Stimulated activated memory B cell treated with anti-CD40 and anti-IgM and Interleukin-4, amounts not matched to agents 10 μg/mL and 1 μg/mL and 100 μg/mL, for 72 hours (primary cell): ENCODE measurements at regions not wholly inside any gene's neighbourhood (a gene's known extent, or its start where the extent isn't known, plus 50 kb on each side); places are given as distances from the start of the nearest gene placed in this dataset.
A peak's percentile ranks its signal among the peaks of the same experiment; 100 is the strongest.
"Not testable (repeated sequence)": the region's sequence is repeated elsewhere in the genome, so short reads cannot be mapped to it uniquely, and the experiment has no call there.

Experiments used
- ATAC-seq: fragments of 150-1000 bp; cut with Tn5 transposase; 2 replicates; pipeline ENCODE4 v1.10.0; 2021
- H3K27ac Mint-ChIP-seq: one replicate; pipeline ENCODE4 v1.8.0; 2022; ENCODE audit warnings: mild to moderate bottlenecking, mixed read lengths
- H3K27me3 Mint-ChIP-seq: one replicate; pipeline ENCODE4 v1.8.0; 2022; ENCODE audit warnings: mixed read lengths
- H3K36me3 Mint-ChIP-seq: one replicate; pipeline ENCODE4 v1.8.0; 2022; ENCODE audit warnings: mixed read lengths
- H3K4me1 Mint-ChIP-seq: one replicate; pipeline ENCODE4 v1.8.0; 2022; ENCODE audit warnings: mixed read lengths
- H3K4me3 Mint-ChIP-seq: one replicate; pipeline ENCODE4 v1.8.0; 2022; ENCODE audit warnings: mild to moderate bottlenecking, moderate library complexity, mixed read lengths
- H3K9me3 Mint-ChIP-seq: one replicate; pipeline ENCODE4 v1.8.0; 2022; ENCODE audit warnings: mixed read lengths

DNA sequence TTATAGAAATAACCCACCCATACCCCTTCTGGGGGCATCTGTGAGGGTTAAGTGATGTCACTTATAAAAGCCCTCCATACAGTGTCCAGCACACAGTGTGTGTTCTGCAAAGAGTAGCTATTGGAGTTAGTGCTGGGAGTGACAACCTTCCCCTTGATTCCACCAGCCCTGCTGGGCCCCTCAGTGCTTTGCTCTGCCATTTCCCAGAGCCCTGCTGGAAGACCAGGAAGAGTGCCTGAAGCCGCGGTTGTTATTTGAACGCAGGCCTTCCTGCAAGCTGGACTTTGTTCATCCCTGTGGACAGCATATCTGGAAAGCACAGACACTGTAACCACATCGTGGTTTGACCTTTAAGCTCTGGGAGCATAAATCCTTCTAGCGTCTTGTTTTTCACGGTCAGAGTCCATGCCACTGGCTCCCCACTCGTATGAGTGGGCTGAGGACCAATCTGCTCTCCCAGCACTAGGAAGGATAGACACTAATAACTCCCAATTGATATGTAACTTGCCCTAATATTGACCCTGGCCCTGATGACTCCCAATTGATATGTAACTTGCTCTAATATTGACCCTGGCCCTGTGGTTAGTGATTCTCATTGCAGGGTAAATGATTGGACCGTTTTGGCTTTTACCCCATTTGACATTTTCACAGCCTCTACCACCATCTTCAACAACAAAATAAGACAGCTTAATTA lies 297.1 kb upstream of the MAF start:
- no peak for ATAC-seq
- no peaks in the 10 kb centered on the region for H3K27me3 Mint-ChIP-seq

DNA sequence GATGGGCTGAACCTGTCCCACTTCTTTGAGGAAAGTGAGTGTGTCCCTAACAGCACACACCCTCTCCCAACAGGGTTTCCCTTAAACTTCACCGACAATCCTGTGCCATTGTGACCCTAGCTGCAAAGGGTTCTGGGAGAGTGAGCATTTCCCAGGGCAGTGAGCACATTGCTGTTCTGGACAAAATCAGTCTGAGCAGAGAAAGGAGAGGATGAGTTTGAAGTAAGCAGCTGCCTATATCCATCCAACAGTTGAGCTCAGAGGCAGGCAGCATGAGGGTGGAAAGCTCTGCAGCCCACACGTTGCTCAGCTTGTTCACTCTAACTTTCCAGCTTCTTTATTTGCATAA lies 296.5 kb upstream of the MAF start:
- no peaks in the 10 kb centered on the region for H3K4me1 Mint-ChIP-seq
- H3K9me3 Mint-ChIP-seq = no peaks in the 10 kb centered on the region
- H3K27me3 Mint-ChIP-seq = no peaks in the 10 kb centered on the region
- H3K27ac Mint-ChIP-seq = no peak overlapping the region
- no peaks in the 10 kb centered on the region for H3K36me3 Mint-ChIP-seq
- no peak overlapping the region for H3K4me3 Mint-ChIP-seq
- no peak for ATAC-seq

More for the DNA sequence above, 297.1 kb upstream of the MAF start:
- no peaks in the 10 kb centered on the region for H3K36me3 Mint-ChIP-seq
- H3K4me3 Mint-ChIP-seq = no peak overlapping the region
- H3K9me3 Mint-ChIP-seq = no peaks in the 10 kb centered on the region
- H3K4me1 Mint-ChIP-seq = no peaks in the 10 kb centered on the region
- H3K27ac Mint-ChIP-seq = no peak overlapping the region

DNA sequence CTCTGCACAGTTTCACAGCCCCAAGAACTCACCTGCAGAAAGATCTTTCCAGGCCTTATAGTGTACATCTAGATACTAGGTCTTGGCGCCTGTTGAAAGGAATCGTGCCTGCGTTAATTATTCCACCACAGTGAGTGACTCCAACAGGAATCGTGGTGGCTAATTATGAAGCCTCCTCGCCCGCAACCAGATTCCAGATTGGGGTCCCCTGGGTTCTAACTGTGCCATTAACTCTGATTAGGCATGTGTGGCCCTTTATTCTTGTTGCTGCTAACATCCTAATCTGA lies 295.3 kb upstream of the MAF start:
- no peak overlapping the region for H3K27ac Mint-ChIP-seq
- ATAC-seq = no peak

DNA sequence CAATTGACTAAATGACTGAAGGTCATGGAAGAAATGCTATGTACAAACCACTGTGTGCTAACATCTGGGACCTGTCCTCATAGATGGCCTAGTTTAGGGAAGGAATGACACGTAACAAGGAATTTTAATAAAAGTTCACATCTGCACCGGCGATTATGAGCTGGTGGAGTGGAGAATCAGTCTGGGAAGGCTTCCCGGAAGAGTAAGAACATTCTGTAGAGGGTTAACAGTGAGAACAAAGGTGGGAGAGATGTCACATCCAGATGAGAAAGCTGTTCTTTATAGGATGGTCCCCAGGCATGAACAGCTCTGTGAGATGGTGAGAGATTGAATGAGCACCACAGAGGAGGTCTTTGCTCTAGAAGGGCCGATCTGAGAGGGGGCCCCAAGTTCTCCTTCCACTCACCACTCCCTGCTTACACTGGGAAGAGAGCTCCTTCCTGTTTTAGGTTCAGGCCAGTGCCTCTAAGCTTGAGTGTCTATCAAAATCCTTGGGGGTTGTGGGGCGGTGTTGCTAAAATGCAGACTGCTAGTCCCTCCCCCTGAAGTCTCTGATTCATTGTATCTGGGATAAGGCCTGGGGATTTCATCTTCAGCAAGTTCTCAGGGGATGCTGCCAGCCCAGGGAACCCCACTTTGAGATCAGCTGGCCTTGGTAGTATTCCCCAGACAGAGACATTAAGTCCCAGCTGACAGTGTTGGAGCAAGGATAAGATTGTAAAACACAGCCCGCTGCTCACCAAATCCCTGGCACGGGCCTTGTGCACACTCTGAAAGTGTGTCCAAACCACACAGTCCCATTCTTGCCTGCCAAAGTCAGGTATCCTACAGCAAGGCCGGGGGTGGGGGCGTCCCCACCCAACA lies 294.7 kb upstream of the MAF start:
- Mint-ChIP-seq H3K27me3 (no peaks in the 10 kb centered on the region), H3K4me3 (no peak overlapping the region), H3K27ac (no peak overlapping the region), H3K4me1 (no peaks in the 10 kb centered on the region), H3K9me3 (no peaks in the 10 kb centered on the region), H3K36me3 (no peaks in the 10 kb centered on the region)
- no peak for ATAC-seq

More for the DNA sequence above, 295.3 kb upstream of the MAF start:
- no peaks in the 10 kb centered on the region for H3K36me3 Mint-ChIP-seq
- H3K4me3 Mint-ChIP-seq = no peak overlapping the region
- no peaks in the 10 kb centered on the region for H3K9me3 Mint-ChIP-seq
- no peaks in the 10 kb centered on the region for H3K4me1 Mint-ChIP-seq
- no peaks in the 10 kb centered on the region for H3K27me3 Mint-ChIP-seq

DNA sequence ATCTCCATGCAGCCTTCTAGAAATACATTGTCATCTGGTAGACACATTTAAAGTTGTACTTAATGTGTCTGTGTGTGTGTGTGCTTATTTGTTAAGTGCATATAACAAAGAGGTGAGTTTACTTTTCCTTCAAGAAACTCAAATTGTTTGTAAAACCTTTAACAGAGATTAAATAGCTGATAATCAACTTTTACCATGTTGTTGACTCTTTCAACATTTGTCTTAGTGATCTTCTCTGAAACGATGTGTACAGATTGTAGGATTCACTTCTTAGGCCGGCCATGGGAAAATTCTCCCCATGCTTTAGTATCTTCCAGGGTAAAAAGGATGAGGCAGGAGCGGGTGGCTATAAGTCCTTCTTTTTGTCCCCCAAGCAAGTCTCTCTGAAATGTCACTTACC lies 292.9 kb upstream of the MAF start:
- no peak overlapping the region for H3K27ac Mint-ChIP-seq
- no peak overlapping the region for H3K4me3 Mint-ChIP-seq
- no peaks in the 10 kb centered on the region for H3K36me3 Mint-ChIP-seq
- H3K27me3 Mint-ChIP-seq = no peaks in the 10 kb centered on the region
- ATAC-seq = no peak
- H3K9me3 Mint-ChIP-seq = no peaks in the 10 kb centered on the region
- H3K4me1 Mint-ChIP-seq = no peaks in the 10 kb centered on the region

DNA sequence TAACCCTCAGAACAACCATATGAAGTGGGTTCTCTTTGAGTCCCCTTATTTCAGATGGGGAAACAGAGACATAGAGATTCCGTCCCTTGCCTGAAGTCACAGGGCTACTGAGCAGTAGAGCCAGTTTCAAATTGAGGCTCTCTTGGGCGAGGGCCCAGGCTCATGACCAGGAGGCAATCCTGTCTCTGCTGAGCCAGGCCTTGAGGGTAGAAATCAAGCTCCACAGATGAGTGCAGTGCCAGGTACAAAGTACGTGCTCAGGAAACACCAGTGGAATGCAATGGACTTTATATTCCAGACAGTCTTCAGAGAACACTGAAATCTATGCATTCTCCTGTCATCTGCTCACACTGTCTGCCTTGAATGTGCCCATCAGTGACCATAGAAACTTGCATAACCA lies 291.7 kb upstream of the MAF start:
- H3K4me1 Mint-ChIP-seq = no peaks in the 10 kb centered on the region
- ATAC-seq = no peak
- no peak overlapping the region for H3K27ac Mint-ChIP-seq
- no peaks in the 10 kb centered on the region for H3K27me3 Mint-ChIP-seq
- H3K4me3 Mint-ChIP-seq = no peak overlapping the region
- H3K9me3 Mint-ChIP-seq = no peaks in the 10 kb centered on the region
- H3K36me3 Mint-ChIP-seq = no peaks in the 10 kb centered on the region

DNA sequence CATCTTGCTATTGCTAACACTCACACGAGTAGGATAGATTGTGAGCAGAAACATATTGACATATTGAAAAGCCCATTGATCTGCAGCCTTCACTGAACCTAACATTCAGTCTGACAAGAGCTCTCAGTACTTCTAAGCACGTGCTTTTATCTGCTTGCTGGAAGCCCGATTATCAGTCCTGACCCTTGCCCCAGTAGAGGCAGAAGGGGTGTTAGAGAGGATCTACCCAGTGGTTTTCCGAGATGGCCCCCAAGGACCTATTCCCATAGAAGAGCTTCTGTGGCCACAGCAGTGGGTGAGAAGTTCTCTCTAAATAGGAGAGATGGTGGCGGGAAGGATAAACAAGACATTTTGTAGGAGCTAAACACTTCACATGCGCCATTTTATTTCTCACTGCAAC lies 290.9 kb upstream of the MAF start:
- Mint-ChIP-seq H3K4me3 (no peak overlapping the region), H3K27me3 (no peaks in the 10 kb centered on the region), H3K27ac (no peak overlapping the region), H3K4me1 (no peaks in the 10 kb centered on the region), H3K9me3 (no peaks in the 10 kb centered on the region), H3K36me3 (no peaks in the 10 kb centered on the region)
- no peak for ATAC-seq

- ATAC-seq = no peak
- H3K27ac Mint-ChIP-seq = no peak overlapping the region
- H3K36me3 Mint-ChIP-seq = no peaks in the 10 kb centered on the region
- H3K27me3 Mint-ChIP-seq = no peaks in the 10 kb centered on the region
- H3K9me3 Mint-ChIP-seq = no peaks in the 10 kb centered on the region
- no peaks in the 10 kb centered on the region for H3K4me1 Mint-ChIP-seq
- no peak overlapping the region for H3K4me3 Mint-ChIP-seq
Measured at GRCh38 chr16:79887541-79888540, 287.3 kb upstream of the MAF start.

DNA sequence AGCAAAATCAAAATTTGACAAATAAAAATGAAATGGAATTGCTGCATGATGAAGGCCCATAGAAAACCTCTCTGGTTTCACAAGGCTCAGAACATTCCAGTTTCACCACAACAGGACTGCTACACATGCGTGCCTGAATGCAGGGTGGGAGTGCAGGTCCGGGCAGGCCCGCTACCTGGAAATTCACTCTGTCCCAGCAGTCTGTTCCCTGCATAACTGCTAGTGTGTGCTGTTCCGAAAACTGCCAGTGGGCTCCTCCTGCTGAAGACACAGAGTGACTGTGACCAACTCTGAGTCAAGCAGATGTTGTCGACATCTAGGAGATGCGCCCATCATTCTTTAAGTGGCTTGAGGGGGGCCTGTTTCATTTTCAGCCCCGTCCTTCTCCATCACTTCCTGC lies 284.8 kb upstream of the MAF start:
- H3K27ac Mint-ChIP-seq = no peak overlapping the region
- ATAC-seq = no peak
- H3K4me1 Mint-ChIP-seq = no peaks in the 10 kb centered on the region
- no peaks in the 10 kb centered on the region for H3K27me3 Mint-ChIP-seq
- no peak overlapping the region for H3K4me3 Mint-ChIP-seq
- no peaks in the 10 kb centered on the region for H3K36me3 Mint-ChIP-seq
- no peaks in the 10 kb centered on the region for H3K9me3 Mint-ChIP-seq

- Mint-ChIP-seq H3K36me3 (no peaks in the 10 kb centered on the region), H3K27me3 (no peaks in the 10 kb centered on the region), H3K9me3 (no peaks in the 10 kb centered on the region), H3K4me1 (no peaks in the 10 kb centered on the region), H3K27ac (no peak overlapping the region), H3K4me3 (no peak overlapping the region)
- ATAC-seq = no peak
Measured at GRCh38 chr16:79883494-79883893, 283.0 kb upstream of the MAF start.

DNA sequence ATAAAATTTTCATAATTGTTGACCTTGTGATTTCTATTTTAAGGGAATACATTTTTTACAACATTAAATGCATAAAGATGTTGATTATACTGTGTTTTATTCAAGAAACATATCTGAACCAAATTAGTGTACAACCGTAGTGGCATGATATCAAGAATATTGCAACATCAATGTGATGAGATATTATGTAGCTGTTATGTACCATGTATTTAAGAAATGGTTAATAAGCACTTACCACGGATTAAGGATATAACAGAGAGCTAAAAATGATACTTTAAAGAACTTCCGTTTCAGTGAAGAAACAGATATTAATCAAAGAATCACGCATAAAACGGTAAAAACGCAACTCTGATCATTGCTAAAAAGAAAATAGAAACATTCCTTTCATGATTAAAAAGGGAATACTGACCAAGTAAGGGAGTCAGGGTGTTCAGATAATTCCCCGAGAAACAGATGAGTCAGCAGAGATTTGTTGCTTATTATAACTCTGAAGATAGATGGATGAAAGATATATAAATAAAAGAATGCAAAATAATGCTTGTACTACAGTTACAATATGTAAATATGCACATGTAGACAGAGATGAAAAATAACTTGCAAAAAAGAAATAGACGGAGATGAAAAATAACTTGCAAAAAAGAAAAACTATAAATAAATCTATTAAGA lies 281.9 kb upstream of the MAF start:
- no peaks in the 10 kb centered on the region for H3K4me1 Mint-ChIP-seq
- H3K27ac Mint-ChIP-seq = no peak overlapping the region
- no peak for ATAC-seq
- no peaks in the 10 kb centered on the region for H3K27me3 Mint-ChIP-seq
- no peaks in the 10 kb centered on the region for H3K36me3 Mint-ChIP-seq
- no peak overlapping the region for H3K4me3 Mint-ChIP-seq
- H3K9me3 Mint-ChIP-seq = no peaks in the 10 kb centered on the region

DNA sequence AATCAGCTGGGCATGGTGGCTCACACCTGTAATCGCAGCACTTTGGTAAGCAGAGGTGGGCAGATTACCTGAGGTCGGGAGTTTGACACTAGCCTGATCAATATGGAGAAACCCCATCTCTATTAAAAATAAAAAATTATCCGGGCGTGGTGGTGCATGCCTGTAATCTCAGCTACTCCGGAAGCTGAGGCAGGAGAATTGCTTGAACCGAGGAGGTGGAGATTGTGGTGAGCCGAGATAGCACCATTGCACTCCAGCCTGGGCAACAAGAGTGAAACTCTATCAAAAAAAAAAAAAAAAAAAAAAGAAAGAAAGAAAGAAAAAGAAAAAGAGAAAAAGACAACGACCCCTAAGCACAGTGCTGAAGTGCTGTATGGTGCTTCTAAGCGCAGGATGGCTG lies 280.6 kb upstream of the MAF start:
- H3K27me3 Mint-ChIP-seq, H3K9me3 Mint-ChIP-seq, H3K4me3 Mint-ChIP-seq, H3K27ac Mint-ChIP-seq, H3K4me1 Mint-ChIP-seq, H3K36me3 Mint-ChIP-seq, ATAC-seq: not testable (repeated sequence)

DNA sequence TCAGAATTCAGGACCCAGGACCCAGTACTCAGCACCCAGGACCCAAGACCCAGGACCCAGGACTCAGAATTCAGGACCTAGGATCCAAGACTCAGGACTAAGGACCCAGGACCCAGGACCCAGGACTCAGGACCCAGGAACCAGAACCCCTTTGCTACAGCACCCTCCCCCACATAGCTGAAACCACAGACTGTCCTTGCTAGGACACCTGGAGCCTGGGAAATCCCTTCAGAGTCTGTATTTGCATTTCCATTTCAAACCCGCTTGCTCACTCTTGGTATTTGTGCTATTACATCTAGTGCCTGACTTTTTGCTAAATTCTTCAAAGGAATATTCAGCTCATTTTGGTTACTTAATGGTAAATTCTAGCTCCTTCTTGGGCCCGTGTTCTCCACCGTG lies 275.8 kb upstream of the MAF start:
- Mint-ChIP-seq H3K36me3 (no peaks in the 10 kb centered on the region), H3K9me3 (no peaks in the 10 kb centered on the region)
- peak; percentile 36 for ATAC-seq

GRCh38 chr16:79874391-79874790 lies 273.9 kb upstream of the MAF start:
- no peak overlapping the region for H3K27ac Mint-ChIP-seq
- no peaks in the 10 kb centered on the region for H3K27me3 Mint-ChIP-seq
- H3K36me3 Mint-ChIP-seq = no peaks in the 10 kb centered on the region
- ATAC-seq = no peak
- peaks cover 2% of the 10 kb centered on the region for H3K9me3 Mint-ChIP-seq
- H3K4me3 Mint-ChIP-seq = no peak overlapping the region
- H3K4me1 Mint-ChIP-seq = no peaks in the 10 kb centered on the region

More for the DNA sequence above, 275.8 kb upstream of the MAF start:
- H3K4me3 Mint-ChIP-seq = no peak overlapping the region
- no peak overlapping the region for H3K27ac Mint-ChIP-seq
- no peaks in the 10 kb centered on the region for H3K4me1 Mint-ChIP-seq
- H3K27me3 Mint-ChIP-seq = no peaks in the 10 kb centered on the region

- Mint-ChIP-seq H3K9me3 (peaks cover 2% of the 10 kb centered on the region), H3K4me3 (no peak overlapping the region), H3K4me1 (no peaks in the 10 kb centered on the region), H3K27me3 (no peaks in the 10 kb centered on the region), H3K36me3 (no peaks in the 10 kb centered on the region), H3K27ac (no peak overlapping the region)
- no peak for ATAC-seq
Measured at GRCh38 chr16:79873825-79874224, 273.3 kb upstream of the MAF start.
